HG03060 (cell line): ENCODE measurements at regions not wholly inside any gene's neighbourhood (a gene's known extent, or its start where the extent isn't known, plus 50 kb on each side); places are given as distances from the start of the nearest gene placed in this dataset.

Experiments used
- ATAC-seq: cut with Tn5 transposase; IDR thresholded peaks from one replicate; pipeline ENCODE4 v1.9.1; 2021; ENCODE audit warnings: low read depth, moderate number of reproducible peaks; ENCODE audit not compliant: unreplicated experiment

- no peak for ATAC-seq
Measured at GRCh38 chr3:88528494-88528893, 378.7 kb downstream of the C3orf38 start.

- no peak for ATAC-seq
Measured at GRCh38 chr3:88534534-88534933, 384.8 kb downstream of the C3orf38 start.

GRCh38 chr3:88535563-88535962 lies 385.8 kb downstream of the C3orf38 start:
- ATAC-seq: no peak

GRCh38 chr3:88542916-88543315 lies 393.2 kb downstream of the C3orf38 start:
- ATAC-seq: no peak

GRCh38 chr3:88572450-88572849 lies 422.7 kb downstream of the C3orf38 start:
- ATAC-seq: no peak

GRCh38 chr3:88573472-88573871 lies 423.7 kb downstream of the C3orf38 start:
- no peak for ATAC-seq

GRCh38 chr3:88574146-88574545 lies 424.4 kb downstream of the C3orf38 start:
- ATAC-seq: no peak

- ATAC-seq: no peak
Measured at GRCh38 chr3:88584451-88584850, 434.7 kb downstream of the C3orf38 start.

GRCh38 chr3:88586121-88586640 lies 436.4 kb downstream of the C3orf38 start:
- no peak for ATAC-seq

- no peak for ATAC-seq
Measured at GRCh38 chr3:88589138-88589537, 439.4 kb downstream of the C3orf38 start.

GRCh38 chr3:88595026-88595425 lies 445.3 kb downstream of the C3orf38 start:
- no peak for ATAC-seq

- no peak for ATAC-seq
Measured at GRCh38 chr3:88596451-88596850, 446.7 kb downstream of the C3orf38 start.

GRCh38 chr3:88610820-88611219 lies 461.1 kb downstream of the C3orf38 start:
- ATAC-seq: no peak

- no peak for ATAC-seq
Measured at GRCh38 chr3:88611826-88612326, 462.1 kb downstream of the C3orf38 start.

GRCh38 chr3:88616413-88616812 lies 466.7 kb downstream of the C3orf38 start:
- no peak for ATAC-seq

GRCh38 chr3:88617283-88617682 lies 467.5 kb downstream of the C3orf38 start:
- ATAC-seq: no peak

GRCh38 chr3:88618021-88618645 lies 468.4 kb downstream of the C3orf38 start:
- no peak for ATAC-seq

- no peak for ATAC-seq
Measured at GRCh38 chr3:88621586-88621985, 471.8 kb downstream of the C3orf38 start.

- no peak for ATAC-seq
Measured at GRCh38 chr3:88623709-88624108, 473.9 kb downstream of the C3orf38 start.

GRCh38 chr3:88626456-88627120 lies 476.8 kb downstream of the C3orf38 start:
- ATAC-seq: no peak

GRCh38 chr3:88628901-88629300 lies 478.5 kb upstream of the EPHA3 start:
- no peak for ATAC-seq

GRCh38 chr3:88632226-88632625 lies 475.2 kb upstream of the EPHA3 start:
- ATAC-seq: no peak
